ENCODE measurements at regions not wholly inside any gene's neighbourhood (a gene's known extent, or its start where the extent isn't known, plus 50 kb on each side); places are given as distances from the start of the nearest gene placed in this dataset.

DNA sequence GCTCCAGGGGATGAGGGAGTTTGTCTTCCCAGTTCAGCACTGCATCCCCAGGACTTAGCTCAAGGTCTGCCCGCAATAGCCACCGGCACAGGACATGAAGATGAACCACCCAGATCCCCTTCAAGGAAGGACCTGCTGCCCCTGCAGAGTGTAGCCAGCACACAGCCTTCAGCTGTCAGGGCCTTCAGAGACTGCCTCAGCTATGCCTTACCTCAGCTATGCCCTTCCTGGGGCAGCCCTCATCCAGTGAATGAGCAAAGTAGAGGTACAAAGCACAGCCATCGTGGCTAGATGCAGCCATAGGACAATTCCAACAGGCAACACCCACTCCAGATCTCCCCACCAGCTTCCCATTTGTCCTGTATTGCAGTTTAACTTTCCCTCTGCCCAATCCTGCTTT lies 291.2 kb upstream of the STT3B start:
- no peak for TF ChIP-seq EP300 (IDR thresholded peaks at IDR 0.05)
- TF ChIP-seq, protein P1, sequence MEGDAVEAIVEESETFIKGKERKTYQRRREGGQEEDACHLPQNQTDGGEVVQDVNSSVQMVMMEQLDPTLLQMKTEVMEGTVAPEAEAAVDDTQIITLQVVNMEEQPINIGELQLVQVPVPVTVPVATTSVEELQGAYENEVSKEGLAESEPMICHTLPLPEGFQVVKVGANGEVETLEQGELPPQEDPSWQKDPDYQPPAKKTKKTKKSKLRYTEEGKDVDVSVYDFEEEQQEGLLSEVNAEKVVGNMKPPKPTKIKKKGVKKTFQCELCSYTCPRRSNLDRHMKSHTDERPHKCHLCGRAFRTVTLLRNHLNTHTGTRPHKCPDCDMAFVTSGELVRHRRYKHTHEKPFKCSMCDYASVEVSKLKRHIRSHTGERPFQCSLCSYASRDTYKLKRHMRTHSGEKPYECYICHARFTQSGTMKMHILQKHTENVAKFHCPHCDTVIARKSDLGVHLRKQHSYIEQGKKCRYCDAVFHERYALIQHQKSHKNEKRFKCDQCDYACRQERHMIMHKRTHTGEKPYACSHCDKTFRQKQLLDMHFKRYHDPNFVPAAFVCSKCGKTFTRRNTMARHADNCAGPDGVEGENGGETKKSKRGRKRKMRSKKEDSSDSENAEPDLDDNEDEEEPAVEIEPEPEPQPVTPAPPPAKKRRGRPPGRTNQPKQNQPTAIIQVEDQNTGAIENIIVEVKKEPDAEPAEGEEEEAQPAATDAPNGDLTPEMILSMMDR (IDR thresholded peaks at IDR 0.05) = no peak
